ENCODE measurements at regions not wholly inside any gene's neighbourhood (a gene's known extent, or its start where the extent isn't known, plus 50 kb on each side); places are given as distances from the start of the nearest gene placed in this dataset.
"Not testable (repeated sequence)": the region's sequence is repeated elsewhere in the genome, so short reads cannot be mapped to it uniquely, and the experiment has no call there.

GRCh38 chr15:44848859-44849258 lies 107.6 kb upstream of the TERB2 start:
- not testable (repeated sequence) for DNase-seq (ENCODE audit: low read depth, low spot score)

GRCh38 chr15:44849701-44850403 lies 106.6 kb upstream of the TERB2 start:
- peak; percentile 85 for DNase-seq (ENCODE audit: low read depth, low spot score)

GRCh38 chr15:44853304-44853950 lies 103.1 kb upstream of the TERB2 start:
- DNase-seq (ENCODE audit: low read depth, low spot score): not testable (repeated sequence)

- not testable (repeated sequence) for DNase-seq (ENCODE audit: low read depth, low spot score)
These were observed 101.8 kb upstream of the TERB2 start for GRCh38 chr15:44854696-44855095.

- not testable (repeated sequence) for DNase-seq (ENCODE audit: low read depth, low spot score)
These were observed 100.2 kb upstream of the TERB2 start for GRCh38 chr15:44856284-44856683.

- not testable (repeated sequence) for DNase-seq (ENCODE audit: low read depth, low spot score)
These were observed 99.2 kb upstream of the TERB2 start for GRCh38 chr15:44857164-44857710.

GRCh38 chr15:44859088-44859487 lies 97.4 kb upstream of the TERB2 start:
- DNase-seq (ENCODE audit: low read depth, low spot score): not testable (repeated sequence)

GRCh38 chr15:44860168-44860567 lies 96.3 kb upstream of the TERB2 start:
- not testable (repeated sequence) for DNase-seq (ENCODE audit: low read depth, low spot score)

- no peak for DNase-seq (ENCODE audit: low read depth, low spot score)
These were observed 95.0 kb upstream of the TERB2 start for GRCh38 chr15:44861439-44861910.

- DNase-seq (ENCODE audit: low read depth, low spot score): no peak
These were observed 94.6 kb upstream of the TERB2 start for GRCh38 chr15:44861917-44862316.

- not testable (repeated sequence) for DNase-seq (ENCODE audit: low read depth, low spot score)
These were observed 93.6 kb upstream of the TERB2 start for GRCh38 chr15:44862866-44863265.

GRCh38 chr15:44868100-44868499 lies 88.4 kb upstream of the TERB2 start:
- DNase-seq (ENCODE audit: low read depth, low spot score): not testable (repeated sequence)

GRCh38 chr15:44870125-44870524 lies 86.4 kb upstream of the TERB2 start:
- not testable (repeated sequence) for DNase-seq (ENCODE audit: low read depth, low spot score)

- no peak for DNase-seq (ENCODE audit: low read depth, low spot score)
These were observed 83.4 kb upstream of the TERB2 start for GRCh38 chr15:44873103-44873502.

- DNase-seq (ENCODE audit: low read depth, low spot score): no peak
These were observed 77.4 kb upstream of the TERB2 start for GRCh38 chr15:44879066-44879465.

GRCh38 chr15:44882499-44882968 lies 74.0 kb upstream of the TERB2 start:
- no peak for DNase-seq (ENCODE audit: low read depth, low spot score)

- no peak for DNase-seq (ENCODE audit: low read depth, low spot score)
These were observed 73.1 kb upstream of the TERB2 start for GRCh38 chr15:44883199-44883877.

GRCh38 chr15:44898890-44899651 lies 57.4 kb upstream of the TERB2 start:
- not testable (repeated sequence) for DNase-seq (ENCODE audit: low read depth, low spot score)

GRCh38 chr15:44899775-44900174 lies 56.7 kb upstream of the TERB2 start:
- not testable (repeated sequence) for DNase-seq (ENCODE audit: low read depth, low spot score)

- not testable (repeated sequence) for DNase-seq (ENCODE audit: low read depth, low spot score)
These were observed 55.7 kb upstream of the TERB2 start for GRCh38 chr15:44900796-44901195.

- not testable (repeated sequence) for DNase-seq (ENCODE audit: low read depth, low spot score)
These were observed 53.2 kb upstream of the TERB2 start for GRCh38 chr15:44903281-44903680.
